ENCODE measurements at regions not wholly inside any gene's neighbourhood (a gene's known extent, or its start where the extent isn't known, plus 50 kb on each side); places are given as distances from the start of the nearest gene placed in this dataset.

- no peak overlapping the region for H2AK5ac ChIP-seq (ENCODE audit: low read length)
- no peak overlapping the region for H2BK120ac ChIP-seq (ENCODE audit: insufficient read depth, low read length, poor library complexity)
- no peaks in the 10 kb centered on the region for H3K79me2 ChIP-seq (ENCODE audit: control insufficient read depth, insufficient read depth, low read length, poor library complexity)
- DNase-seq: no peak
- H3K27me3 ChIP-seq (ENCODE audit: insufficient read depth, low read length): no peaks in the 10 kb centered on the region
- H3K27ac ChIP-seq (ENCODE audit: low read depth, low read length): no peak overlapping the region
- H4K8ac ChIP-seq (ENCODE audit: low read depth, low read length): no peak overlapping the region
- no peak overlapping the region for H3K14ac ChIP-seq (ENCODE audit: low read length)
- no peak overlapping the region for H2AFZ ChIP-seq (ENCODE audit: insufficient read depth, low read length, poor library complexity)
- H3K4ac ChIP-seq (ENCODE audit: low read depth, low read length): no peak overlapping the region
- no CpG with 5 or more reads among the region's 1 CpG for WGBS (ENCODE audit: extremely low coverage, insufficient coverage, insufficient read length)
- no peak overlapping the region for H2BK5ac ChIP-seq (ENCODE audit: low read depth, low read length, poor library complexity)
- no peak overlapping the region for H3K4me2 ChIP-seq (ENCODE audit: low read length)
- no peak overlapping the region for H4K91ac ChIP-seq (ENCODE audit: low read depth, low read length)
- H3K9ac ChIP-seq (ENCODE audit: low read length): no peak overlapping the region
- no peak overlapping the region for H2BK12ac ChIP-seq (ENCODE audit: low read length)
- no peak overlapping the region for H3K18ac ChIP-seq (ENCODE audit: low read length)
- no peak overlapping the region for H3K4me3 ChIP-seq (ENCODE audit: low read depth, low read length)
- no peaks in the 10 kb centered on the region for H3K79me1 ChIP-seq (ENCODE audit: low read length)
- no peaks in the 10 kb centered on the region for H3K36me3 ChIP-seq (ENCODE audit: control insufficient read depth in 1 of 2, insufficient read depth in 2 of 2, low read length in 2 of 2)
- H3K4me1 ChIP-seq (ENCODE audit: control insufficient read depth in 1 of 2, insufficient read depth in 2 of 2, low read length in 2 of 2): no peaks in the 10 kb centered on the region
- no peak overlapping the region for H3K23ac ChIP-seq (ENCODE audit: low read length)
- H4K12ac ChIP-seq (ENCODE audit: low read depth, low read length): no peak overlapping the region
- H3K9me3 ChIP-seq (ENCODE audit: insufficient read depth, low read depth, low read length): peaks cover 6% of the 10 kb centered on the region
These were observed 158.4 kb downstream of the GDAP2 start for GRCh38 chr1:117770981-117771531.

- Histone ChIP-seq H3K79me2 (ENCODE audit: control insufficient read depth, insufficient read depth, low read length, poor library complexity) (no peaks in the 10 kb centered on the region), H3K4me1 (ENCODE audit: control insufficient read depth in 1 of 2, insufficient read depth in 2 of 2, low read length in 2 of 2) (peaks cover 4 to 6% of the 10 kb centered on the region in 2 experiments), H2BK12ac (ENCODE audit: low read length) (peak overlapping the region; percentile 69), H3K27me3 (ENCODE audit: insufficient read depth, low read length) (no peaks in the 10 kb centered on the region), H2BK120ac (ENCODE audit: insufficient read depth, low read length, poor library complexity) (no peak overlapping the region), H2AFZ (ENCODE audit: insufficient read depth, low read length, poor library complexity) (no peak overlapping the region), H3K18ac (ENCODE audit: low read length) (no peak overlapping the region), H3K27ac (ENCODE audit: low read depth, low read length) (no peak overlapping the region), H3K14ac (ENCODE audit: low read length) (no peak overlapping the region), H4K8ac (ENCODE audit: low read depth, low read length) (no peak overlapping the region), H4K91ac (ENCODE audit: low read depth, low read length) (no peak overlapping the region), H3K36me3 (ENCODE audit: control insufficient read depth in 1 of 2, insufficient read depth in 2 of 2, low read length in 2 of 2) (no peaks in the 10 kb centered on the region), H2AK5ac (ENCODE audit: low read length) (no peak overlapping the region), H3K4me2 (ENCODE audit: low read length) (no peak overlapping the region), H3K9me3 (ENCODE audit: insufficient read depth, low read depth, low read length) (peaks cover 2% of the 10 kb centered on the region), H3K4me3 (ENCODE audit: low read depth, low read length) (no peak overlapping the region), H3K9ac (ENCODE audit: low read length) (no peak overlapping the region), H4K12ac (ENCODE audit: low read depth, low read length) (no peak overlapping the region), H3K4ac (ENCODE audit: low read depth, low read length) (no peak overlapping the region), H3K79me1 (ENCODE audit: low read length) (peaks cover 11% of the 10 kb centered on the region), H3K23ac (ENCODE audit: low read length) (no peak overlapping the region), H2BK5ac (ENCODE audit: low read depth, low read length, poor library complexity) (no peak overlapping the region)
- DNase-seq: no peak
- no CpG with 5 or more reads among the region's 2 CpGs for WGBS (ENCODE audit: extremely low coverage, insufficient coverage, insufficient read length)
These were observed 150.1 kb downstream of the GDAP2 start for GRCh38 chr1:117779364-117779763.

DNA sequence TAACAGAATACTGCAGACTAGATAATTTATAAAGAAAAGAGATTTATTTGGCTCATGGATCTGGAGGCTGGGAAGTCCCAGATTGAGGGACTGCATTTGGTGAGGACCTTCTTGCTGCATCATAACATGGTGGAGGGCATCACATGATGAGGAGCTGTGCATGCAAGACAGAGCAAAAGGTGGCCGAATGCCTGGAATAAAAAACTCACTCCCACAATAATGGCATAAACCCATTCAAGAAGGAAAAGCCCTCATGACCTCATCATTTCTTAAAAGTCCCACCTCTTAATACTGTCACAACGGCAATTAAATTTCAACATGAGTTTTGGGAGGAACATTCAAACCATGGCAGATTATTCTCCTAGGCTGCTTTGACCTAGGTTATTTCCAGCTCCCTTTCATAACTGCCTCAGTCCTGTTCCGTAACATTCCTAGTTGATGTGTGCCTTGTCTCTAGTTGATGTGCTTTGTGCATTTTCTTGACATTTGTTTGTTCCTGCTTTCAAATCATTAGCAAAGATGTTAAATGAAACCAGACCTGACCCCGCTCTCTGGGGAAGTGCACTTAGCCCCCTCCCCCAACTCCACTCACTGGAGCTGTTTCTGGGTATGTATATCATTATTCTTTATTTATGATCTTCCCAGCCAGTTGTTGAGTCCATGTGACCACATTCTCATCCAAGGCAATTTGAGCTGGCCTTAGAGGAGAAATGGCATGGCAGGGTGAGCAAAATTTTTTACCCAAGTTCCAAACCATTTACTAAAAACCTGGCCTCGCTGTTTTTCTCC, 148.5 kb downstream of the GDAP2 start:
- peaks cover 11% of the 10 kb centered on the region for H3K79me1 ChIP-seq (ENCODE audit: low read length)
- H3K18ac ChIP-seq (ENCODE audit: low read length): no peak overlapping the region
- WGBS (ENCODE audit: extremely low coverage, insufficient coverage, insufficient read length): no CpG with 5 or more reads among the region's 5 CpGs
- H3K14ac ChIP-seq (ENCODE audit: low read length): no peak overlapping the region
- no peak overlapping the region for H3K9ac ChIP-seq (ENCODE audit: low read length)
- H4K91ac ChIP-seq (ENCODE audit: low read depth, low read length): peak overlapping the region; percentile 21
- H3K9me3 ChIP-seq (ENCODE audit: insufficient read depth, low read depth, low read length): peaks cover 2% of the 10 kb centered on the region
- no peak overlapping the region for H4K12ac ChIP-seq (ENCODE audit: low read depth, low read length)
- H3K36me3 ChIP-seq (ENCODE audit: control insufficient read depth in 1 of 2, insufficient read depth in 2 of 2, low read length in 2 of 2): no peaks in the 10 kb centered on the region
- H2AK5ac ChIP-seq (ENCODE audit: low read length): no peak overlapping the region
- no peaks in the 10 kb centered on the region for H3K27me3 ChIP-seq (ENCODE audit: insufficient read depth, low read length)
- peak overlapping the region; percentile 59 for H2BK12ac ChIP-seq (ENCODE audit: low read length)
- no peaks in the 10 kb centered on the region for H3K79me2 ChIP-seq (ENCODE audit: control insufficient read depth, insufficient read depth, low read length, poor library complexity)
- H2AFZ ChIP-seq (ENCODE audit: insufficient read depth, low read length, poor library complexity): no peak overlapping the region
- H3K23ac ChIP-seq (ENCODE audit: low read length): no peak overlapping the region
- no peak overlapping the region for H4K8ac ChIP-seq (ENCODE audit: low read depth, low read length)
- H3K4me1 ChIP-seq (ENCODE audit: control insufficient read depth in 1 of 2, insufficient read depth in 2 of 2, low read length in 2 of 2): peaks cover 4 to 6% of the 10 kb centered on the region in 2 experiments
- peak overlapping the region; percentile 48 for H2BK120ac ChIP-seq (ENCODE audit: insufficient read depth, low read length, poor library complexity)
- H2BK5ac ChIP-seq (ENCODE audit: low read depth, low read length, poor library complexity): peak overlapping the region; percentile 51
- H3K4me3 ChIP-seq (ENCODE audit: low read depth, low read length): no peak overlapping the region
- peak; percentile 74 to 92 for DNase-seq
- no peak overlapping the region for H3K4ac ChIP-seq (ENCODE audit: low read depth, low read length)
- H3K4me2 ChIP-seq (ENCODE audit: low read length): peak overlapping the region; percentile 34
- H3K27ac ChIP-seq (ENCODE audit: low read depth, low read length): peak overlapping the region; percentile 76

GRCh38 chr1:117782056-117782455, 147.4 kb downstream of the GDAP2 start:
- no peak overlapping the region for H3K9ac ChIP-seq (ENCODE audit: low read length)
- peak; percentile 88 to 96 for DNase-seq

More at GRCh38 chr1:117782056-117782455, 147.4 kb downstream of the GDAP2 start:
- H3K23ac ChIP-seq (ENCODE audit: low read length): no peak overlapping the region
- no peak overlapping the region for H4K91ac ChIP-seq (ENCODE audit: low read depth, low read length)
- H3K36me3 ChIP-seq (ENCODE audit: control insufficient read depth in 1 of 2, insufficient read depth in 2 of 2, low read length in 2 of 2): no peaks in the 10 kb centered on the region
- H4K12ac ChIP-seq (ENCODE audit: low read depth, low read length): no peak overlapping the region
- no peaks in the 10 kb centered on the region for H3K27me3 ChIP-seq (ENCODE audit: insufficient read depth, low read length)
- H3K4ac ChIP-seq (ENCODE audit: low read depth, low read length): no peak overlapping the region
- no peak overlapping the region for H2AK5ac ChIP-seq (ENCODE audit: low read length)
- WGBS (ENCODE audit: extremely low coverage, insufficient coverage, insufficient read length): no CpG with 5 or more reads among the region's 4 CpGs
- H3K4me3 ChIP-seq (ENCODE audit: low read depth, low read length): no peak overlapping the region
- H2BK12ac ChIP-seq (ENCODE audit: low read length): peak overlapping the region; percentile 15
- H3K27ac ChIP-seq (ENCODE audit: low read depth, low read length): no peak overlapping the region
- no peak overlapping the region for H2BK120ac ChIP-seq (ENCODE audit: insufficient read depth, low read length, poor library complexity)
- H2AFZ ChIP-seq (ENCODE audit: insufficient read depth, low read length, poor library complexity): no peak overlapping the region
- H4K8ac ChIP-seq (ENCODE audit: low read depth, low read length): no peak overlapping the region
- peaks cover 4 to 6% of the 10 kb centered on the region in 2 experiments for H3K4me1 ChIP-seq (ENCODE audit: control insufficient read depth in 1 of 2, insufficient read depth in 2 of 2, low read length in 2 of 2)
- no peak overlapping the region for H3K18ac ChIP-seq (ENCODE audit: low read length)
- H2BK5ac ChIP-seq (ENCODE audit: low read depth, low read length, poor library complexity): no peak overlapping the region
- H3K4me2 ChIP-seq (ENCODE audit: low read length): no peak overlapping the region
- no peaks in the 10 kb centered on the region for H3K79me2 ChIP-seq (ENCODE audit: control insufficient read depth, insufficient read depth, low read length, poor library complexity)
- peaks cover 2% of the 10 kb centered on the region for H3K9me3 ChIP-seq (ENCODE audit: insufficient read depth, low read depth, low read length)
- peaks cover 11% of the 10 kb centered on the region for H3K79me1 ChIP-seq (ENCODE audit: low read length)
- H3K14ac ChIP-seq (ENCODE audit: low read length): no peak overlapping the region
